ENCODE measurements at regions not wholly inside any gene's neighbourhood (a gene's known extent, or its start where the extent isn't known, plus 50 kb on each side); places are given as distances from the start of the nearest gene placed in this dataset.

DNA sequence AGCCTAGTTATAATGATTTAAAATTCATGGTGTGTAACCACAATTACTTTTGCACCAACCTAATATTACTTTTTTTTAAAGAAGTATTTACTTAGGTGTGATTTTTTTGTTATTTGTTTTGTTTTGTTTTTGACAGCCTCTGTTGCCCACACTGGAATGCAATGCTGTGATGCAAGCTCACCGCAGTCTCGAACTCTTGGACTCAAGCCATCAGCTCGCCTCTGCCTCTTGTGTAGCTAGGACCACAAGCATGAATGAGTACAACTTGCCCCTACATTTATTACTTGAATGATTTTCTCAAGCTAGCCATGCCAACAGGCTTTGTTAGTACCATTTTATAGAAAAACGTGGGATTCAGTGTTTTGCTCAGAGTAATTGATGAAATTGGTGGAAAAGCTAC is 488.8 kb upstream of the CPEB2 start:
- no peak for DNase-seq (ENCODE audit: extremely low read depth in 1 of 2, low read depth in 1 of 2)

DNA sequence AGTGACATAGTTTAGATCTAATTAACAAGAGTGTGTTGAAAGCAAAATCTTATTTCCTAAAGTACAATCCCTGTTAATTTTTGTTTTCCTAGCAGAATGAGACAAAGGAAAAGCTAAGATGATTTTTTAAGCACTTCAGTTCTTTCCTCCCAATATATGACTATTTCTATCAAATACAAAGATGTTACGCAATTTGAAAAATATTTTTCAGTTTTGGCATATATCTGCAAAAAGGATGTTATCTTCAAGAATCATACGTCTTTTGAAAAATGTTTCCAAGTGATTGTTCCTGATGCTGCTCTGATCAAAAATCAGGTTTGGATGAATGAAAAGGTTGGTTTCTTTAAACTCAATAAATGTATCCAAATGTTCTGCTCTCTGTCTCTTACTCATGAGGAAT is 486.7 kb upstream of the CPEB2 start:
- DNase-seq (ENCODE audit: extremely low read depth in 1 of 2, low read depth in 1 of 2) = no peak

DNA sequence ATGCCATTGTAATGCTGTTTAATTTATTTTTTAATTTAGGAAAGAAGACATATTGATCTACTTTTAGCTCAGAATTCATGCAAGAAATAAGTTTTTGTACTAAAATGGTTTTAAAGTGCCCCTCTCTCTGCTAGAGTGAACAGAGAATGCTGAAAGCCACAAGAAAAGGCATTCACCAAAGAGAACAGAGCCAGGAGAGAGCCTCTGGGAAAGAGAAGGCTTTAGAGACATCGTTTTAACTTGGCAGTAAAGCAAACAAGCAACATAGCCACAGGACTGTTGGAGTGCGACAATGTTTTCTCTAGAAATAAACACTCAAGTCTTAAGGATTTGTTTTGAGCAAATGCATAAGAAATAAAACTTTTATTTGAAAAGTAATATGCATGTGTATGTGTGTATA is 484.1 kb upstream of the CPEB2 start:
- DNase-seq (ENCODE audit: extremely low read depth in 1 of 2, low read depth in 1 of 2) = no peak

DNA sequence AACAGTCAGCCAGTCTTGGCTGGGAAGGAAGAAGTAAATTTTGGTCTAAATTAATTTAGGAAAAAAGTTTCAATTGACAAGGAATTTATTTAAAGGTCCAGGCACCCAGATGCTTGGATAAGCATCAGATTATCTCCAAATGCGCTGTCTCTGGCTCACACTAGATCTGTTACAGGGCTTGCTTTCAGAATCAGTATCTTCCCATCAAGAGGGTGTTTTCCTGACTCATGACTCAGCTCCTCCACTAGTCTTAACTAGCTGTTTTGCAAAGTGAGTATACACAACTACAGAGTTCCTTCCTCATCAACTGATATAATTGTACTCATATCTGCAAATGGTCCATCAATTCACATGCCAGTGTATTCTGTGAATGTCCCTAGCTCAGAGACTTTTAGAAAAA is 482.1 kb upstream of the CPEB2 start:
- no peak for DNase-seq (ENCODE audit: extremely low read depth in 1 of 2, low read depth in 1 of 2)

DNA sequence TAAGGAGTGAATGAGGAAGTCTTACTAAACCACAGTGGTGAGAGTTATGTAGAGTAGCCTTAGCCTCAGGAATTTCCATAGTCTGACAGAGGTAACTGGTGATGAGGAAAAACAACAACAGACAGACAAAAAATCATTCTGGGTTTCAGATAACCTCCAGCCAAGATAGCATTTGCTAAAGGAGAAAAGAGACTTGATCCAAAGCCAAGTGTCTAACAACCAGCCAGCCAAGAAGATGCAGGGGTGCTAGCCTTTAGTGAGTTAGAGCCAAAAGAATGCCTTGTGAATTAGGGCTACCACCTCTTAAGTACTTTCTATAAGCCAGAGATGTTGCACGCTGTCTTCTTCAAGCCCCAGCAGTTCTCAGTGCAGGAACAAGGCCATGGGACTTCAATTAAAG is 478.0 kb upstream of the CPEB2 start:
- DNase-seq (ENCODE audit: extremely low read depth in 1 of 2, low read depth in 1 of 2) = no peak

DNA sequence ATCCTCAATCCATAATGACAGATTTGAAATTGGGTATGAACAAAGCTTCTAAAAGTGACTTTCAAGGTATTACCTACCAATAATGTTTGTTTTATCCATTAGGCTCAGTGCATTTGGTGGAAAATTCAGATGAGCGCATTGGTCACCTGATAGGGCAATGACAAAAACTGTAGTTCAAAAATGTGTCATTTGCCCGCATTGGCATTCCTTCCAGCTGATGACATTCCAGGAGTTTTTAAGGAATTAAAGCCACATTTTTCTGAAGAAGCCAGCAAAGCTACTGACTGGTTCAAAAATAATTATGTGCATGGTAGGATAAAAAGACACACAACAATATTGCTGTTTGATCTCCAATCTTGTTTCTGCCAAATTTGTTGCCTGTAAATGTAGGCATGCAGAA is 473.4 kb upstream of the CPEB2 start:
- no peak for DNase-seq (ENCODE audit: extremely low read depth in 1 of 2, low read depth in 1 of 2)

DNA sequence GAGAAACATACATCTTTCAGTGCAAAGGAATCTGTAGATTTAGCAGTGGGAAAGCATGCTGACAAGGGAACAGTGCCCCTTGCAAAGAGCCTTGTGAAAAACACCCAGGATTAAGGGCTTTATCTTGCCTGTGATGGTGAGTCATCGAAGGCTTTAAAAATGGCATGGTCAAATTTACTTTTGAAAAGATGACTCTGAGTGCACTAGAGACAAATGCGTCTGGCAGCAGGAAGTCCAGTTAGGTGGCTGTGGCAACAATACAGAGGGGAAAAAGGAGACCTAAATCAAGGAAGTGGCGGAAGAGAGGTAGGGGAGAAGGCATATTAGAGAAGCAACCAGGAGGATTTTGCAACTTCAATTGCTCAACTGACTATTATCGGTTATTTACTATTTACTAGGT is 472.6 kb upstream of the CPEB2 start:
- DNase-seq (ENCODE audit: extremely low read depth in 1 of 2, low read depth in 1 of 2) = no peak

DNA sequence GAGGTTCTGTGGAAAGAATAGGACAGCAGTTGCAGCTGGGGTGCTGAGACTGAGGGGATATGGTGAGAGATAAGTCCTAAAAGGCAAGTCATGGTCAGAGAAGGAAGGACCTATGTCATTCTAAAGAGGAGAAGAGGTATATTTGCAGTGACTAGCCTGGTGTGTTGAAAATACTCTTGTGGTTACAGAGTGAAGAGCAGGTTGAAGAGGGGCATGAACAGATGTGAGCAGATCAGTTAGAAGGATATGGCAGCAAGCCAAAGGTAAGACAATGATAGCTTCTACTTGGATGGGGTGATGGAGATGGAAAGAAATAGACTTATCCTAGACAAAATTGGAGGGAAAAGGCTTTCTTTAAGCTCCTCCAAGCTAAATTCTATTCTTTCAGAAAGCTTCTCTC is 469.8 kb upstream of the CPEB2 start:
- no peak for DNase-seq (ENCODE audit: extremely low read depth in 1 of 2, low read depth in 1 of 2)

DNA sequence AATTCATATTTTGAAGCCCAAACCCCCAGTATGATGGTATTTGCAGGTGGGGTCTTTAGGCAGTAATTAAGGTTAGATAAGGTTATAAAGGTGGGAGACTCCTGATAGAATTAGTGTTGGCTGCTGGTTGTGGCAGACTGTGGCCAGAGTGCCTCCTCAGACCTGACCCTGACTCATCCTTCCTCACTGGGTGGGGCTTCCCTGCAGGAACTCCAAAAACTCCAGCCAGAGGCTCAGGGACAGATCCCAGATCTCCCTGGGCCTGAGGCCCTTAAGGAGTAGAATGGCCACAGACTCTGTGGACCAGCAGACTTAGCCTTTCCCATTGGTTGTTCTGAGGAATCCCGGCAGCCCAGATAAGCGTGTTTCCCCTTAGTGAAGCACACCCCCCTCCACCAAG is 463.0 kb upstream of the CPEB2 start:
- no peak for DNase-seq (ENCODE audit: extremely low read depth in 1 of 2, low read depth in 1 of 2)

DNA sequence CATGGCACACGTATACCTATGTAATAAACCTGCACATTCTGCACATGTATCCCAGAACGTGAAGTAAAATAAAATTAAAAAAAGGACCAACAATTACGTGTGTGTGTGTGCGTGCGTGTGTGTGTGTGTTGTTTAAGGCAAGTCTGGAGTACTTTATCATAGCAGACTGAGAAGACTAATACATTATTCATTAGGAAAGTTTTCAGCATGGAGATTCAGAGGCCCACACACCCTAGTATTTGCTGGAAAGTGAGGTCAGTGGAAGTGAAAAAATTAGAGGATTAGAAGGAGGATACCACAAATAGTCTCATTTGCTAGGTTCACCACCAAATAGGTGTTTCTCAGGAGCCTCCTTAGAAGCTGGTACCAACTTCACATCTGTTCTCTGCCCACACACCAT is 457.1 kb upstream of the CPEB2 start:
- DNase-seq (ENCODE audit: extremely low read depth in 1 of 2, low read depth in 1 of 2) = no peak

DNA sequence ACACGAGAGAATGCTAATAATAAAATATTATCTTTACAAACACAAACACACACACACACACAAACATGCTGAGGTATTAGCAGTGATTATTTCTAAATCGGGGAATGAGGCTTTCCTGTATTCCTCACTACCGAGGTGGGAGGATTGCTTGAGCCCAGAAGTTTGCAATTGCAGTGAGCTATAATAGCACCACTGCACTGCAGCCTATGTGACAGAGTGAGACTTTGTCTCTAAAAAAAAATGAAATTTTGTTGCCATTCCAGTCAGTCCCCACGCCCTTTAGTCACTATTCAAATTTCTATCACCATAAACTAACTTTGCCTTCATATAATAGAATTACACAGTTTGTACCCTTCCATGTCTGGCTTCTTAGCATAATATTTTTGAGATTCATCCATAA is 456.5 kb upstream of the CPEB2 start:
- no peak for DNase-seq (ENCODE audit: extremely low read depth in 1 of 2, low read depth in 1 of 2)

DNA sequence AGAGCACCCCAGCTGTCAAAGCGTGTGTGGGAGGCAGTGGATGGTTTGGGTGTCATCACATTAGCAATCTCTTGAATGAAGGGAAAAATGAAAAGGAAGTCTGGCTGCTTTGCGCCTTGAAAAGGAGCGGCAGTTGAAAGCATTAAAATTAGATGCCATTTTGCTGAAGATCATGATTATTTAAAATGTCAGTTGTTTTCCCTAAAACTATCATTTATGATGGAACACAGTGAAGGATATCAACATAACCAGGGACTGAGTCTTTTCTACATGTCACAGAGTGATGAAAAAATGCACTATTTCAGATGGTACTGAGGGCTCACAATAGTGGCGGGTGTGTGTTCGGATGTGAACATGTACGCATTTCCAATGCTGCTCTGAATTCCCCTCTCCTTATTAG is 450.2 kb upstream of the CPEB2 start:
- DNase-seq (ENCODE audit: extremely low read depth in 1 of 2, low read depth in 1 of 2) = no peak

DNA sequence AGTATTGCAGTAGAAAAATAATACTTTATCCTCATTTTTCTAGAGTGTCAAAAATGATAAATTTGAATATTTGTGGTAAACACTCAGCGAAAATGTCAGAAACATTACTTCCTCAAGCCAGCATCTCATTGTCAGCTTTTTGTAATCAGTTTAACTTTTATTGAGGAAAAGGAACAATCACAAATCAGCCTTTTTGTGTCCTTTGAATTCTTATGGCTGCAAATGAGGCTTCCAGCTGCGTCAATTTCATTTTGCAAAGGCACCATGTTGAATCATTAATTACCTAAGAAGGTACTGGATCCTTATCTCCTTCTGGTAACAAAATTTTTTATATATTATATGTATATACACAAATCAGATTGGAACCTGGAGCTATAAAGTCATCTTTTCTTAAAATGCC is 442.6 kb upstream of the CPEB2 start:
- no peak for DNase-seq (ENCODE audit: extremely low read depth in 1 of 2, low read depth in 1 of 2)

DNA sequence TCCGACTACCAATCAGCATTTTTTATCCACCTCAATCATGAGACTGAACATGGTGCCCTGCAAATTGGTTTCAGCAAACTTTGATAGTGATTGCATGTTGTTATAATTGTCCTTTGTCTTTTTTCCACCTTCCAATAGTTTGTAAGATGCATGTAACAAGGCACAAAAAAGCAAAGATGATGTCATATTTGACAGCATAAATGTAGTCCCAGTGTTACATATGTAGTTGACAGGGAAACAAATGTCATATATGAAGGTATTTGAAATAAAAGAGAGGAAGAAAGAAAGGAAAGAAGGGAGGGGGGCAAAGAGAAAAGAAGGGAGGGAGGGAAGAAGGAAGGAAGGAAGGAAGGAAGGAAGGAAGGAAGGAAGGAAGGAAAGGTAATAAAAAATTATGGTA is 441.7 kb upstream of the CPEB2 start:
- DNase-seq (ENCODE audit: extremely low read depth in 1 of 2, low read depth in 1 of 2) = no peak

DNA sequence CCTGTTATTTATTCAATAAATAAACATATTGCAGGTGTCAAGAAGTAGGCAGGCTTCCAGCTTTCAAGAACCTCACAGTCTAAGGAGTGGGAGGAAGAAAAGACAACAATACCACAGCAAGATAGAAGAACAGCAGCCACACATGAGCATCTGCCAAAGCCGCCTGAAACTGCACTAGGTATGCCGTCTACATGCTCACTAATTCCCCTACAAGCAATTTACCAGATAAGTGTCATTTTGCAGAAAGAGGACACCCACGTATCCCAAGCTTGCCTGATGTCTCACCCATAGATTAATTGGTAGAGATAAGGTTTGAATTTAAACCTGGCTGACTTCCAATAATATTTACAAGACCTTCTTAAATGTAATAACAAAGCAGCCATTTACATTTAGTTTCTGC is 439.4 kb upstream of the CPEB2 start:
- DNase-seq (ENCODE audit: extremely low read depth in 1 of 2, low read depth in 1 of 2) = no peak

DNA sequence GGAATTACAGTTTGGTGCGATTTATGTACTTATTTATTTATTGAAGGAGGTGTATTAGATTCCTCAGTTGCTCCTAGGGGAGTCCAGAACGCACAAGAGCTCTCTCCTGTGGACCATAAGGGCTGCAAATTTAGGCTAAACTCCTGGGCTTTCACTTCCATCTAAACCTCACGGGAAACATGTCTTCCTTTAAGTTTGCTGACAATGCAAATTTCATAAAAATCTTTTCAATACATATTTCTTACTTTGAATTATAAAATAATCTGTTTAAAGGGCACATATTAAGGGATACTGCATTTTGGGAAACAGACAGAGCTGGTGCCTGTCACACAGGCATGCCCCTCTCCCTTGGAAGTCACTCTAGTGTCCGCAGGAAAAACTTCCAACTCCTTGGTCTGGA is 438.0 kb upstream of the CPEB2 start:
- no peak for DNase-seq (ENCODE audit: extremely low read depth in 1 of 2, low read depth in 1 of 2)

DNA sequence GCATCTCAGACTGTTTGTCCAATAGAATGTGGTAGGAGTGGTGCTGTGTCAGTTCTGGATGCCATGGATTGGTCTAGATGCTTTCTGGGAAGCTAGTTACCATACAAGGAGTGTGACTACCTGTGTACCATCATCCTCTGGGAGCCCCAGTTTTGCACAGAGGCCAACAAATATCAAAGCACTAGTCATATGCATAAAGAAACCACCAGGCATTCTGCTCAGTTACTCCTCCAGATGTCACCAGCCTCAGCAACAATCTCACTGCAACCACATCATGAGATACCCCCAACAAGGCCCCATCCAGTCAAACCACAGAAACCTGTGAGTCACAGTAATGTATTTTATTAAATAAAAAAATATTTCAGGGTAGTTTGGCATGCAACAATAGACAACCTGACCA is 435.8 kb upstream of the CPEB2 start:
- DNase-seq (ENCODE audit: extremely low read depth in 1 of 2, low read depth in 1 of 2) = no peak

DNA sequence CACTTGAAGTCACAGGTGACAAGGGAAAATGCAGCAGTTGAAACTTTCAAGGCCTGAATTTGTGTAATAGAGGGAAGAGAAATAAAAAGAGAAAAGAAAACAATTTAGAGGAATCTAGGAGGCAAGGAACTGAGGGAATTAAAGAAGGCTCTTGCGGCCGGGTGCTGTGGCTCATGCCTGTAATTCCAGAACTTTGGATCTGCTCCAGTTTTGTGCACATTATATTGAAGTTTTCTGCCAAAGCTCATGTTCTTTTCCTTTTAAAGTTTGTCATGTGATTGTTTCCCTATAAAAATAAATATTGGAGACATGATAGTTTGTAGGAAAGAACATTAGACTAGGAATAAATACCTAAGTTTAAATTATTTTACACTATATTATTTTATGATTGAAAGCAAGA is 433.9 kb upstream of the CPEB2 start:
- DNase-seq (ENCODE audit: extremely low read depth in 1 of 2, low read depth in 1 of 2) = no peak

DNA sequence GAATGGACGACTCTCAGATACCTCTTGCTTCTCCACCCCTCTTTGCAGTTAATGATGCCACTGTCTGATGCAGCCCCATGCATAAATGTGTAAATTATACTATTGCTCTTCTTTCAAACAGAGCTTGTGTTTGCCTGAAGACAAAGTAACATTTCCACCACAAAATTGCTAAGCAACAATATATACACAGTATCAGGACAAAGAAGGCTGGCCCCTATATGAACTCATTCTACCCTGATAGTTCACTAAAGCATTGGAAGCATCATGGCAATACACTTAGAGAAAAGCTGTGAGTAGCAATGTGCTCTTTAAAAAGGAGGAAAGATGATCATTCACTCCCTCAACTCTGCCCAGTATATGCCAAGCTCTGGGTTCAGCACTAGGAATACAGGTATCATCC is 427.0 kb upstream of the CPEB2 start:
- DNase-seq (ENCODE audit: extremely low read depth in 1 of 2, low read depth in 1 of 2) = no peak

DNA sequence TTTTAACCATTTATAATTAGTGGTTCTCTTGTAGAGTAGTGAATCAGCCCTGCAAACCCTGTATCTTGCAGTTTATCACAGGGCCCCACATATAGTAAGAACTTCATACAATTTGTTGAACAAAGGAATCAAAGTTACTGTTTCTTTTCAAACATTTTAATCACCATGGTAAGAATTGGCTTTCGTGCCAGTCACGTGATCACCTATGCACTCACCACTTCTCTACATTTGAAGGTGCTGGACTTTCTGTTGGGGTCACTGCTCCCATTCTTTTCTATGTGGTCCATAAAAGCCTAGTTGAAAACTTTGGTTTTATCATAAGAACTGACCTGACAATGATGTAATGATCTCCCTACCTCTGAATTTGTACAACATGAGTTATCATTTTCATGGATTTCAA is 426.4 kb upstream of the CPEB2 start:
- no peak for DNase-seq (ENCODE audit: extremely low read depth in 1 of 2, low read depth in 1 of 2)

DNA sequence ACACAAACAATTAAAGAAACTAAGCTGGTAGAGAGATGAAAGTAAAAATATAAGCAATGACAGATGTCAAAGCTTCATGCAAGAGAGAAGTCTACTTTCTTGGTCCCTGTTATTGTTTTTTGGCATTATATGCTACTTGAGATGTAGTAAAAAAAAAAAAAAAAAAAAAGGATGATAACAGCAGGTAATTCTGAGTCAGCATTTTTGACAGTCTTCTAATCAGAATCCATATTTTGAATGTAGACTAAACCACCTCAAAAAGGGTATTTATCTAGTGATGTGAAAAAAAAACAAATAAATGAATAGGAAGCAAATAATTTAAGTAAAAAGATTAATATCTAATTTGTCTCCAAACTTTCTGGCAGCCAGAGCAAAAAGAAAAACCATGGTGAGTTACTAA is 422.2 kb upstream of the CPEB2 start:
- no peak for DNase-seq (ENCODE audit: extremely low read depth in 1 of 2, low read depth in 1 of 2)

DNA sequence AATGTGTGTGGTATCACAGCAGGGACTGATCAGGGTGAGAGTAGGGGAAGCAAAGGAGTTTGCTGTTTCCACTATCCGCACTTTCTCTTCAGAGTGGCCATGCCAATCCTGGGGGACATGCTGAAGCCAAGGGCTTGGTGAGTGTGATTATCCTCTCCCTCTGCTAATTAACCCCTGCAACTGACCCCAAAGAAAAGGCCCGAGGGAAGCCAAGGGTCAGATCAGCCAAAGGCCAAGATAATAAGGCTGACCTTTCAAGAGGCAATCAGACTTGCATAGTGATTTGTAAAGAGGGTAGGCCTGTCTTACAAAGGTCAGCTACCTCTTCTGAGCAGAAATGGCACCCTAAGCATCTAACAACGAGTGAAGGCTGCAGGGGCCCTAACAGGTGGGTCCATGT is 420.5 kb upstream of the CPEB2 start:
- DNase-seq (ENCODE audit: extremely low read depth in 1 of 2, low read depth in 1 of 2) = no peak

DNA sequence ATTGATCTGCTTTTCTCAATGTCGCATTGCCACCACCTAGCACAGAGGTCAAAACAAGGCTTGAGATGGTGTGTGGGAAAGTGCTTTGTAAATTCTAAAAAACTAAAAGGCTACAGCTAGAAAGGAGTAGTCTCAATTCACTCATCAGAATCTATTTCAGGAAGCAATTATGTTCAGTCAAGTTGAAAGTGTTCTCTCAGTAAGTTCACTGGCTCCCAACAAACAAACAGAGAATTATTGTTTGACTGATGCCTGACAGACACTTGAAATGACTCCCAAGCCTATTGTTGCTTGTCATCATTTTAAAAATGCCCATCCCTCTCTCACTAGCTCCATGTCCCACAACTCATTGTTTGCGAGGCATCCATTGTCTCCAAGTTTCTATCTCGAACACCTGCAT is 419.6 kb upstream of the CPEB2 start:
- DNase-seq (ENCODE audit: extremely low read depth in 1 of 2, low read depth in 1 of 2) = no peak

DNA sequence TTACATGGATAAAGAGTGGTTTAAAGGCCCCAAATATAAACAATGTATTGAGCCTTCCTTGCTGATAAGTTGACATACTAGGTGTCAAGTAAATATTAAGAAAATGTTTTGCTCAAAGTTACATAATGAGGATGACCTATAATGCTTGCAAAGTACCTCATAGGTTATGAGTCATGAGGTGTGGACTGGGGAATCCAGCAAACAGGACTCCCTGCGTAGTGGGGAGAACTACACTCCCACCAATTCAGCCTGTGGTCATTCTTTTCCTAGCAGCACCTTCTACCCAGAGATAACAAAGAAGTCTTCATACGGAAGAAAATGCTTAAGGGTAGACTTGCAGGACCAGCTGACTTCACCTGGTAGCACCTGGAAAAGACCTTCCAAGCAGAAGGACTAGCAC is 418.9 kb upstream of the CPEB2 start:
- no peak for DNase-seq (ENCODE audit: extremely low read depth in 1 of 2, low read depth in 1 of 2)

Data from stimulated activated CD8-positive, alpha-beta memory T cell treated with anti-CD3 and anti-CD28 coated beads, Interleukin-7, amount 100 ng/mL, for 48 hours (primary cell).